ENCODE measurements at regions not wholly inside any gene's neighbourhood (a gene's known extent, or its start where the extent isn't known, plus 50 kb on each side); places are given as distances from the start of the nearest gene placed in this dataset.

DNA sequence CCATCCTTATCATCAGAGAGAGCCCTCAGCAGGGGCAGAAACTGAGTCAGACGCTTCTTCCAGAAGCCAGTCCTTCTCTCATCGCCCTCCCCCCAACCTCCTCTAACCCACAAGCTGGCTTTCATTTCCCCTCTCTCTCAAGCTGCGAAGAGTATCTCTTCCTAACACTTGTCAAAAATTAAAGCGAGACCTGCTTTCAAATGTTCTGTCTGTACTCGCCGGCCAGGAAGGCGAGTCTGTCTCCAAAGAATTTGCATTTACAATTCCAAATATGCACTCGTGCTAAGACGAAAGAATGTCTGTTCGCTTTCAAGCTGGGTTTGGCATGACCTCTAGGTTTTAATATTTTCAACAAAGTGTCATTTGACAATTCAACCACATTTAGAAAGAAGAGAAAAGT, 140.4 kb downstream of the RGS9 start:
- TF ChIP-seq, protein P1, sequence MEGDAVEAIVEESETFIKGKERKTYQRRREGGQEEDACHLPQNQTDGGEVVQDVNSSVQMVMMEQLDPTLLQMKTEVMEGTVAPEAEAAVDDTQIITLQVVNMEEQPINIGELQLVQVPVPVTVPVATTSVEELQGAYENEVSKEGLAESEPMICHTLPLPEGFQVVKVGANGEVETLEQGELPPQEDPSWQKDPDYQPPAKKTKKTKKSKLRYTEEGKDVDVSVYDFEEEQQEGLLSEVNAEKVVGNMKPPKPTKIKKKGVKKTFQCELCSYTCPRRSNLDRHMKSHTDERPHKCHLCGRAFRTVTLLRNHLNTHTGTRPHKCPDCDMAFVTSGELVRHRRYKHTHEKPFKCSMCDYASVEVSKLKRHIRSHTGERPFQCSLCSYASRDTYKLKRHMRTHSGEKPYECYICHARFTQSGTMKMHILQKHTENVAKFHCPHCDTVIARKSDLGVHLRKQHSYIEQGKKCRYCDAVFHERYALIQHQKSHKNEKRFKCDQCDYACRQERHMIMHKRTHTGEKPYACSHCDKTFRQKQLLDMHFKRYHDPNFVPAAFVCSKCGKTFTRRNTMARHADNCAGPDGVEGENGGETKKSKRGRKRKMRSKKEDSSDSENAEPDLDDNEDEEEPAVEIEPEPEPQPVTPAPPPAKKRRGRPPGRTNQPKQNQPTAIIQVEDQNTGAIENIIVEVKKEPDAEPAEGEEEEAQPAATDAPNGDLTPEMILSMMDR (conservative IDR thresholded peaks at IDR 0.05; ENCODE audit: low read depth in 2 of 2): no peak
- TF ChIP-seq, protein P2, sequence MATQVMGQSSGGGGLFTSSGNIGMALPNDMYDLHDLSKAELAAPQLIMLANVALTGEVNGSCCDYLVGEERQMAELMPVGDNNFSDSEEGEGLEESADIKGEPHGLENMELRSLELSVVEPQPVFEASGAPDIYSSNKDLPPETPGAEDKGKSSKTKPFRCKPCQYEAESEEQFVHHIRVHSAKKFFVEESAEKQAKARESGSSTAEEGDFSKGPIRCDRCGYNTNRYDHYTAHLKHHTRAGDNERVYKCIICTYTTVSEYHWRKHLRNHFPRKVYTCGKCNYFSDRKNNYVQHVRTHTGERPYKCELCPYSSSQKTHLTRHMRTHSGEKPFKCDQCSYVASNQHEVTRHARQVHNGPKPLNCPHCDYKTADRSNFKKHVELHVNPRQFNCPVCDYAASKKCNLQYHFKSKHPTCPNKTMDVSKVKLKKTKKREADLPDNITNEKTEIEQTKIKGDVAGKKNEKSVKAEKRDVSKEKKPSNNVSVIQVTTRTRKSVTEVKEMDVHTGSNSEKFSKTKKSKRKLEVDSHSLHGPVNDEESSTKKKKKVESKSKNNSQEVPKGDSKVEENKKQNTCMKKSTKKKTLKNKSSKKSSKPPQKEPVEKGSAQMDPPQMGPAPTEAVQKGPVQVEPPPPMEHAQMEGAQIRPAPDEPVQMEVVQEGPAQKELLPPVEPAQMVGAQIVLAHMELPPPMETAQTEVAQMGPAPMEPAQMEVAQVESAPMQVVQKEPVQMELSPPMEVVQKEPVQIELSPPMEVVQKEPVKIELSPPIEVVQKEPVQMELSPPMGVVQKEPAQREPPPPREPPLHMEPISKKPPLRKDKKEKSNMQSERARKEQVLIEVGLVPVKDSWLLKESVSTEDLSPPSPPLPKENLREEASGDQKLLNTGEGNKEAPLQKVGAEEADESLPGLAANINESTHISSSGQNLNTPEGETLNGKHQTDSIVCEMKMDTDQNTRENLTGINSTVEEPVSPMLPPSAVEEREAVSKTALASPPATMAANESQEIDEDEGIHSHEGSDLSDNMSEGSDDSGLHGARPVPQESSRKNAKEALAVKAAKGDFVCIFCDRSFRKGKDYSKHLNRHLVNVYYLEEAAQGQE (IDR thresholded peaks at IDR 0.05; ENCODE audit: unreplicated experiment): no peak
- TF ChIP-seq EZH2phosphoT487 (IDR thresholded peaks at IDR 0.05; ENCODE audit: unreplicated experiment) (no peak), EZH2 (IDR thresholded peaks at IDR 0.05; ENCODE audit: low read depth, unreplicated experiment) (no peak), POLR2AphosphoS5 (IDR thresholded peaks at IDR 0.05; ENCODE audit: low read depth) (no peak), ZNF114 (CRISPR knock-in tag; IDR thresholded peaks at IDR 0.05) (no peak), CREB1 (CRISPR knock-in tag; IDR thresholded peaks at IDR 0.05; ENCODE audit: low read depth) (no peak), JUNB (IDR thresholded peaks at IDR 0.05; ENCODE audit: unreplicated experiment) (no peak), ZNF331 (CRISPR knock-in tag; IDR thresholded peaks at IDR 0.05; ENCODE audit: low read depth) (no peak)
